ENCODE measurements at regions not wholly inside any gene's neighbourhood (a gene's known extent, or its start where the extent isn't known, plus 50 kb on each side); places are given as distances from the start of the nearest gene placed in this dataset.

DNA sequence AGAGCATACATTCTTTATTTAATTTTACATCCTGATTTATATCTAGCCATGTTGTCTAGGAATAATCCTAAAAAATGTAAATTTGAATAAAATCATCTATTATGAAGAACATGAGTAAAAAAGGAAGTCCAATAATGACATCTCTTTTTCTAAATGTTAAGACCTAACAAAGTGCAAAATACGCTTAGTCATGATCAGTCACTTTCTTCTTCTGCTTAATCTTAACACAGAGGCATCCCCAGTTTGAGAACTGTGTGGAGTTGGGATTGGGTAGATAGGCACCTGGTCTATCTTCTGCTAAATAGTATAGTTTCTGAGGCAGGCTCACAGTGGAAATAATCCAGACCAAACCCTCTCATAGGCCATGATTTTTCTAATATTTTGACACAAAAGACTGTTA lies 311.7 kb upstream of the LRRC7 start:
- H4K12ac ChIP-seq (ENCODE audit: low read depth, low read length): no peak overlapping the region
- no peaks in the 10 kb centered on the region for H3K79me2 ChIP-seq (ENCODE audit: control insufficient read depth, insufficient read depth, low read length, poor library complexity)
- no peak overlapping the region for H3K14ac ChIP-seq (ENCODE audit: low read length)
- H2BK12ac ChIP-seq (ENCODE audit: low read length): no peak overlapping the region
- DNase-seq: no peak
- H3K4me3 ChIP-seq (ENCODE audit: low read depth, low read length): no peak overlapping the region
- no peaks in the 10 kb centered on the region for H3K36me3 ChIP-seq (ENCODE audit: control insufficient read depth in 1 of 2, insufficient read depth in 2 of 2, low read length in 2 of 2)
- no peaks in the 10 kb centered on the region for H3K27me3 ChIP-seq (ENCODE audit: insufficient read depth, low read length)
- H4K8ac ChIP-seq (ENCODE audit: low read depth, low read length): no peak overlapping the region
- H3K4me2 ChIP-seq (ENCODE audit: low read length): no peak overlapping the region
- no CpG with 5 or more reads among the region's 1 CpG for WGBS (ENCODE audit: extremely low coverage, insufficient coverage, insufficient read length)
- H2BK5ac ChIP-seq (ENCODE audit: low read depth, low read length, poor library complexity): no peak overlapping the region
- no peaks in the 10 kb centered on the region for H3K79me1 ChIP-seq (ENCODE audit: low read length)
- no peak overlapping the region for H3K9ac ChIP-seq (ENCODE audit: low read length)
- H3K18ac ChIP-seq (ENCODE audit: low read length): no peak overlapping the region
- no peak overlapping the region for H3K27ac ChIP-seq (ENCODE audit: low read depth, low read length)
- H3K4me1 ChIP-seq (ENCODE audit: control insufficient read depth in 1 of 2, insufficient read depth in 2 of 2, low read length in 2 of 2): no peaks in the 10 kb centered on the region
- no peak overlapping the region for H2AFZ ChIP-seq (ENCODE audit: insufficient read depth, low read length, poor library complexity)
- no peaks in the 10 kb centered on the region for H3K9me3 ChIP-seq (ENCODE audit: insufficient read depth, low read depth, low read length)
- no peak overlapping the region for H2AK5ac ChIP-seq (ENCODE audit: low read length)
- H3K4ac ChIP-seq (ENCODE audit: low read depth, low read length): no peak overlapping the region
- no peak overlapping the region for H2BK120ac ChIP-seq (ENCODE audit: insufficient read depth, low read length, poor library complexity)
- no peak overlapping the region for H4K91ac ChIP-seq (ENCODE audit: low read depth, low read length)
- H3K23ac ChIP-seq (ENCODE audit: low read length): no peak overlapping the region

DNA sequence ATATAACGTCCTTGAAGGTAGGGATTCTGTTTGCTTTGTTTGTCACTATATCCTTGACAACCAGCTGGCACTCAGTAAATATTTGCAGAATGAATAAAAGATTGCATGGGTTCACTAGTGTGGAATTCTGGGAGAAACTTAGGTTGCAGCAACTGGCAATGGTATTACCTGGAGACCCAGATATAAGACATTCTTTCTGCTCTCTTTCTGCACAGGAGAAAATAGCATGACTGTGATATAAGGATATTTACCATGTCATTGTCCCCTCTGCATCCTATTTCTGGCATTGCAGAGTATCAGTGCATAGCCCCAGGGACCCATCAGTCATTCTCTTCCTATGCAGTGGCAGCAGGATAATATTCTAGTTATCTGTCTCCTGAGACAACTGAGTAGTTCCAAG lies 308.9 kb upstream of the LRRC7 start:
- Histone ChIP-seq H3K18ac (ENCODE audit: low read length) (no peak overlapping the region), H3K9me3 (ENCODE audit: insufficient read depth, low read depth, low read length) (no peaks in the 10 kb centered on the region), H3K4ac (ENCODE audit: low read depth, low read length) (no peak overlapping the region), H3K27ac (ENCODE audit: low read depth, low read length) (no peak overlapping the region), H3K79me1 (ENCODE audit: low read length) (no peaks in the 10 kb centered on the region), H2BK12ac (ENCODE audit: low read length) (no peak overlapping the region), H3K9ac (ENCODE audit: low read length) (no peak overlapping the region), H2AK5ac (ENCODE audit: low read length) (no peak overlapping the region), H4K91ac (ENCODE audit: low read depth, low read length) (no peak overlapping the region), H3K14ac (ENCODE audit: low read length) (no peak overlapping the region), H3K79me2 (ENCODE audit: control insufficient read depth, insufficient read depth, low read length, poor library complexity) (no peaks in the 10 kb centered on the region), H3K27me3 (ENCODE audit: insufficient read depth, low read length) (no peaks in the 10 kb centered on the region), H3K4me3 (ENCODE audit: low read depth, low read length) (no peak overlapping the region), H2BK120ac (ENCODE audit: insufficient read depth, low read length, poor library complexity) (no peak overlapping the region), H4K12ac (ENCODE audit: low read depth, low read length) (no peak overlapping the region), H2AFZ (ENCODE audit: insufficient read depth, low read length, poor library complexity) (no peak overlapping the region), H3K4me2 (ENCODE audit: low read length) (no peak overlapping the region), H4K8ac (ENCODE audit: low read depth, low read length) (no peak overlapping the region), H3K4me1 (ENCODE audit: control insufficient read depth in 1 of 2, insufficient read depth in 2 of 2, low read length in 2 of 2) (no peaks in the 10 kb centered on the region), H2BK5ac (ENCODE audit: low read depth, low read length, poor library complexity) (no peak overlapping the region), H3K23ac (ENCODE audit: low read length) (no peak overlapping the region), H3K36me3 (ENCODE audit: control insufficient read depth in 1 of 2, insufficient read depth in 2 of 2, low read length in 2 of 2) (no peaks in the 10 kb centered on the region)
- peak; percentile 33 to 72 for DNase-seq
- no CpG with 5 or more reads among the region's 1 CpG for WGBS (ENCODE audit: extremely low coverage, insufficient coverage, insufficient read length)

DNA sequence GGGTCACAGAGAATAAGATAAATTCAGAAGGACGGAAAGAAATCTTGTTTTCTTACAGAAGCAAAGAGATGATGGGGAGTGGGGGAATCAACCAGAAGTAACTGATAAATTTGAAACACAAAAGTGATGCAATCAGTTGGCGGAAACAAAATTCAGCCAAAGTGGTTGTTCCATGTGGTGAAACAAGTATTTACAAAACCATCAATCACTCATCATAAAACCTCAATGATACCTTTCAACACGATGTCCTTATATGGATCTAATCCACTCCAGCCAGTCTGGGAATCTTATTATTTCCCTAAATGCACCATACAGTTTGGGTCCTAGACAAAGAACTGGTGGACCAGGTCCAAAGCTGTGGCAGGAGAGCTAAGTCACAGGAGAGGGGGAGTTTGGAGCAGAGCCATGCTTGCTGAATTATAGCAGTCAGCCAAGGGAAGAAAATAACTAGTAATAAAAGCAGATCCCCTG lies 303.8 kb upstream of the LRRC7 start:
- Histone ChIP-seq H3K9me3 (ENCODE audit: insufficient read depth, low read depth, low read length) (no peaks in the 10 kb centered on the region), H3K79me1 (ENCODE audit: low read length) (no peaks in the 10 kb centered on the region), H2AK5ac (ENCODE audit: low read length) (no peak overlapping the region), H3K4me3 (ENCODE audit: low read depth, low read length) (no peak overlapping the region), H3K14ac (ENCODE audit: low read length) (no peak overlapping the region), H4K91ac (ENCODE audit: low read depth, low read length) (no peak overlapping the region), H4K12ac (ENCODE audit: low read depth, low read length) (no peak overlapping the region), H2AFZ (ENCODE audit: insufficient read depth, low read length, poor library complexity) (no peak overlapping the region), H3K18ac (ENCODE audit: low read length) (no peak overlapping the region), H3K36me3 (ENCODE audit: control insufficient read depth in 1 of 2, insufficient read depth in 2 of 2, low read length in 2 of 2) (no peaks in the 10 kb centered on the region), H3K23ac (ENCODE audit: low read length) (no peak overlapping the region), H3K79me2 (ENCODE audit: control insufficient read depth, insufficient read depth, low read length, poor library complexity) (no peaks in the 10 kb centered on the region), H3K4ac (ENCODE audit: low read depth, low read length) (no peak overlapping the region), H2BK12ac (ENCODE audit: low read length) (no peak overlapping the region), H2BK120ac (ENCODE audit: insufficient read depth, low read length, poor library complexity) (no peak overlapping the region), H3K27me3 (ENCODE audit: insufficient read depth, low read length) (no peaks in the 10 kb centered on the region), H4K8ac (ENCODE audit: low read depth, low read length) (no peak overlapping the region), H2BK5ac (ENCODE audit: low read depth, low read length, poor library complexity) (no peak overlapping the region), H3K27ac (ENCODE audit: low read depth, low read length) (no peak overlapping the region), H3K9ac (ENCODE audit: low read length) (no peak overlapping the region), H3K4me2 (ENCODE audit: low read length) (no peak overlapping the region), H3K4me1 (ENCODE audit: control insufficient read depth in 1 of 2, insufficient read depth in 2 of 2, low read length in 2 of 2) (no peaks in the 10 kb centered on the region)
- DNase-seq: no peak
- no CpG with 5 or more reads among the region's 3 CpGs for WGBS (ENCODE audit: extremely low coverage, insufficient coverage, insufficient read length)

DNA sequence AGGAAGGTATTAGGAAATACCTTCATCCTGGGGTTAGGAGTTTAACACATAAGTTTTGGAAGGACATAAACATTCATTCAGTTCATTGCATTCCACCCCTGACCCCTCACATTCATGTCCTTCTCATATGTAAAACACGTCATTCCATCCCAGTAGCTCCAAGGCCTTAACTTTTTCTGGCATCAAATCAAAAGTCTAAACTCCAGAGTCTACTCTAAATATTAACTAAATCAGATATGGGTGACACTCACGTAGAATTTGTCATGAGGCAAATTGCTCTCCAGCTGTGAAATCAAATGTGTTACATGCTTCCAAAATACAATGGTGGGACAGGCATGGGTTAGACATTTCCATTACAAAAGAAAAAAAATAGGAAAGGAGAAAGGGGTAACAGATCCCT lies 298.2 kb upstream of the LRRC7 start:
- H3K36me3 ChIP-seq (ENCODE audit: control insufficient read depth in 1 of 2, insufficient read depth in 2 of 2, low read length in 2 of 2): no peaks in the 10 kb centered on the region
- H2BK5ac ChIP-seq (ENCODE audit: low read depth, low read length, poor library complexity): no peak overlapping the region
- no peak overlapping the region for H3K23ac ChIP-seq (ENCODE audit: low read length)
- H2AK5ac ChIP-seq (ENCODE audit: low read length): no peak overlapping the region
- no CpG with 5 or more reads among the region's 2 CpGs for WGBS (ENCODE audit: extremely low coverage, insufficient coverage, insufficient read length)
- no peaks in the 10 kb centered on the region for H3K27me3 ChIP-seq (ENCODE audit: insufficient read depth, low read length)
- H3K14ac ChIP-seq (ENCODE audit: low read length): no peak overlapping the region
- H4K91ac ChIP-seq (ENCODE audit: low read depth, low read length): no peak overlapping the region
- H3K4me2 ChIP-seq (ENCODE audit: low read length): no peak overlapping the region
- H3K9me3 ChIP-seq (ENCODE audit: insufficient read depth, low read depth, low read length): no peaks in the 10 kb centered on the region
- no peak for DNase-seq
- no peaks in the 10 kb centered on the region for H3K79me2 ChIP-seq (ENCODE audit: control insufficient read depth, insufficient read depth, low read length, poor library complexity)
- H3K9ac ChIP-seq (ENCODE audit: low read length): no peak overlapping the region
- H4K8ac ChIP-seq (ENCODE audit: low read depth, low read length): no peak overlapping the region
- no peak overlapping the region for H4K12ac ChIP-seq (ENCODE audit: low read depth, low read length)
- H3K79me1 ChIP-seq (ENCODE audit: low read length): no peaks in the 10 kb centered on the region
- no peak overlapping the region for H2BK12ac ChIP-seq (ENCODE audit: low read length)
- H2AFZ ChIP-seq (ENCODE audit: insufficient read depth, low read length, poor library complexity): no peak overlapping the region
- H2BK120ac ChIP-seq (ENCODE audit: insufficient read depth, low read length, poor library complexity): no peak overlapping the region
- H3K18ac ChIP-seq (ENCODE audit: low read length): no peak overlapping the region
- no peaks in the 10 kb centered on the region for H3K4me1 ChIP-seq (ENCODE audit: control insufficient read depth in 1 of 2, insufficient read depth in 2 of 2, low read length in 2 of 2)
- no peak overlapping the region for H3K4me3 ChIP-seq (ENCODE audit: low read depth, low read length)
- no peak overlapping the region for H3K4ac ChIP-seq (ENCODE audit: low read depth, low read length)
- H3K27ac ChIP-seq (ENCODE audit: low read depth, low read length): no peak overlapping the region

Data from trophoblast cell (in vitro differentiated cells and primary cell).